ENCODE measurements at regions not wholly inside any gene's neighbourhood (a gene's known extent, or its start where the extent isn't known, plus 50 kb on each side); places are given as distances from the start of the nearest gene placed in this dataset.

- TF ChIP-seq NR1H2 (CRISPR knock-in tag; IDR thresholded peaks at IDR 0.05), result no peak
Observed at GRCh38 chr14:94885481-94886155, 115.7 kb upstream of the GSC start (continued).

GRCh38 chr14:94884616-94885230 is 114.8 kb upstream of the GSC start:
- Mint-ChIP-seq H3K9me3 (peaks cover 5% of the 10 kb centered on the region), H3K4me3 (no peak overlapping the region), H3K27me3 (ENCODE audit: low read depth) (no peaks in the 10 kb centered on the region), H3K4me1 (no peaks in the 10 kb centered on the region), H3K27ac (no peak overlapping the region), H3K36me3 (no peaks in the 10 kb centered on the region)
- POLR2A ChIA-PET, result no interaction called here
- no peak for TF ChIP-seq ESRRA (CRISPR knock-in tag; IDR thresholded peaks at IDR 0.05; ENCODE audit: borderline replicate concordance)
- TF ChIP-seq NFE2L1 (CRISPR knock-in tag; IDR thresholded peaks at IDR 0.05), result no peak
- no peak for TF ChIP-seq TCF7 (CRISPR knock-in tag; IDR thresholded peaks at IDR 0.05; ENCODE audit: low read depth)
- ATAC-seq (no peak), DNase-seq (ENCODE audit: low spot score) (no peak)
- CTCF ChIA-PET, result no interaction called here

- H3K27me3 Mint-ChIP-seq (ENCODE audit: low read depth), result no peaks in the 10 kb centered on the region
- CTCF ChIA-PET, result no interaction called here
- no peaks in the 10 kb centered on the region for H3K36me3 Mint-ChIP-seq
- H3K9me3 Mint-ChIP-seq, result peaks cover 5% of the 10 kb centered on the region
- TF ChIP-seq, protein P1, sequence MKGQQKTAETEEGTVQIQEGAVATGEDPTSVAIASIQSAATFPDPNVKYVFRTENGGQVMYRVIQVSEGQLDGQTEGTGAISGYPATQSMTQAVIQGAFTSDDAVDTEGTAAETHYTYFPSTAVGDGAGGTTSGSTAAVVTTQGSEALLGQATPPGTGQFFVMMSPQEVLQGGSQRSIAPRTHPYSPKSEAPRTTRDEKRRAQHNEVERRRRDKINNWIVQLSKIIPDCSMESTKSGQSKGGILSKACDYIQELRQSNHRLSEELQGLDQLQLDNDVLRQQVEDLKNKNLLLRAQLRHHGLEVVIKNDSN (CRISPR knock-in tag; IDR thresholded peaks at IDR 0.05), result no peak
- TF ChIP-seq NR2C2 (CRISPR knock-in tag; IDR thresholded peaks at IDR 0.05) (no peak), JUN (CRISPR knock-in tag; IDR thresholded peaks at IDR 0.05) (no peak), ZNF396 (CRISPR knock-in tag; IDR thresholded peaks at IDR 0.05; ENCODE audit: borderline replicate concordance) (no peak), FOXP1 (CRISPR knock-in tag; IDR thresholded peaks at IDR 0.05; ENCODE audit: borderline replicate concordance) (no peak), E2F4 (CRISPR knock-in tag; IDR thresholded peaks at IDR 0.05; ENCODE audit: borderline replicate concordance, low read depth) (no peak), HMGA2 (CRISPR knock-in tag; IDR thresholded peaks at IDR 0.05) (no peak)
- TF ChIP-seq, protein P2, sequence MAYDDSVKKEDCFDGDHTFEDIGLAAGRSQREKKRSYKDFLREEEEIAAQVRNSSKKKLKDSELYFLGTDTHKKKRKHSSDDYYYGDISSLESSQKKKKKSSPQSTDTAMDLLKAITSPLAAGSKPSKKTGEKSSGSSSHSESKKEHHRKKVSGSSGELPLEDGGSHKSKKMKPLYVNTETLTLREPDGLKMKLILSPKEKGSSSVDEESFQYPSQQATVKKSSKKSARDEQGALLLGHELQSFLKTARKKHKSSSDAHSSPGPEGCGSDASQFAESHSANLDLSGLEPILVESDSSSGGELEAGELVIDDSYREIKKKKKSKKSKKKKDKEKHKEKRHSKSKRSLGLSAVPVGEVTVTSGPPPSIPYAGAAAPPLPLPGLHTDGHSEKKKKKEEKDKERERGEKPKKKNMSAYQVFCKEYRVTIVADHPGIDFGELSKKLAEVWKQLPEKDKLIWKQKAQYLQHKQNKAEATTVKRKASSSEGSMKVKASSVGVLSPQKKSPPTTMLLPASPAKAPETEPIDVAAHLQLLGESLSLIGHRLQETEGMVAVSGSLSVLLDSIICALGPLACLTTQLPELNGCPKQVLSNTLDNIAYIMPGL (CRISPR knock-in tag; IDR thresholded peaks at IDR 0.05), result no peak
- H3K4me3 Mint-ChIP-seq, result no peak overlapping the region
- POLR2A ChIA-PET, result no interaction called here
- no peak for DNase-seq (ENCODE audit: low spot score)
- no peaks in the 10 kb centered on the region for H3K4me1 Mint-ChIP-seq
- no peak for ATAC-seq
- no peak overlapping the region for H3K27ac Mint-ChIP-seq
Observed at GRCh38 chr14:94882401-94882800, 112.5 kb upstream of the GSC start.

- Mint-ChIP-seq H3K36me3 (no peaks in the 10 kb centered on the region), H3K27ac (no peak overlapping the region), H3K27me3 (ENCODE audit: low read depth) (no peaks in the 10 kb centered on the region), H3K9me3 (peaks cover 5% of the 10 kb centered on the region), H3K4me1 (no peaks in the 10 kb centered on the region), H3K4me3 (no peak overlapping the region)
- DNase-seq (ENCODE audit: low spot score) (no peak), ATAC-seq (no peak)
- TF ChIP-seq TP53 (CRISPR knock-in tag; IDR thresholded peaks at IDR 0.05) (no peak), NFE2L1 (CRISPR knock-in tag; IDR thresholded peaks at IDR 0.05) (no peak), ZNF138 (CRISPR knock-in tag; conservative IDR thresholded peaks at IDR 0.05) (no peak), CREM (CRISPR knock-in tag; IDR thresholded peaks at IDR 0.05) (no peak), ZNF121 (CRISPR knock-in tag; IDR thresholded peaks at IDR 0.05) (no peak), GTF2I (CRISPR knock-in tag; conservative IDR thresholded peaks at IDR 0.05) (no peak), GABPB1 (CRISPR knock-in tag; IDR thresholded peaks at IDR 0.05) (no peak)
- TF ChIP-seq, protein P3, sequence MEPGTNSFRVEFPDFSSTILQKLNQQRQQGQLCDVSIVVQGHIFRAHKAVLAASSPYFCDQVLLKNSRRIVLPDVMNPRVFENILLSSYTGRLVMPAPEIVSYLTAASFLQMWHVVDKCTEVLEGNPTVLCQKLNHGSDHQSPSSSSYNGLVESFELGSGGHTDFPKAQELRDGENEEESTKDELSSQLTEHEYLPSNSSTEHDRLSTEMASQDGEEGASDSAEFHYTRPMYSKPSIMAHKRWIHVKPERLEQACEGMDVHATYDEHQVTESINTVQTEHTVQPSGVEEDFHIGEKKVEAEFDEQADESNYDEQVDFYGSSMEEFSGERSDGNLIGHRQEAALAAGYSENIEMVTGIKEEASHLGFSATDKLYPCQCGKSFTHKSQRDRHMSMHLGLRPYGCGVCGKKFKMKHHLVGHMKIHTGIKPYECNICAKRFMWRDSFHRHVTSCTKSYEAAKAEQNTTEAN (CRISPR knock-in tag; IDR thresholded peaks at IDR 0.05), result no peak
- TF ChIP-seq, protein P4, sequence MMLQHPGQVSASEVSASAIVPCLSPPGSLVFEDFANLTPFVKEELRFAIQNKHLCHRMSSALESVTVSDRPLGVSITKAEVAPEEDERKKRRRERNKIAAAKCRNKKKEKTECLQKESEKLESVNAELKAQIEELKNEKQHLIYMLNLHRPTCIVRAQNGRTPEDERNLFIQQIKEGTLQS (CRISPR knock-in tag; conservative IDR thresholded peaks at IDR 0.05), result no peak
- TF ChIP-seq, protein P5, sequence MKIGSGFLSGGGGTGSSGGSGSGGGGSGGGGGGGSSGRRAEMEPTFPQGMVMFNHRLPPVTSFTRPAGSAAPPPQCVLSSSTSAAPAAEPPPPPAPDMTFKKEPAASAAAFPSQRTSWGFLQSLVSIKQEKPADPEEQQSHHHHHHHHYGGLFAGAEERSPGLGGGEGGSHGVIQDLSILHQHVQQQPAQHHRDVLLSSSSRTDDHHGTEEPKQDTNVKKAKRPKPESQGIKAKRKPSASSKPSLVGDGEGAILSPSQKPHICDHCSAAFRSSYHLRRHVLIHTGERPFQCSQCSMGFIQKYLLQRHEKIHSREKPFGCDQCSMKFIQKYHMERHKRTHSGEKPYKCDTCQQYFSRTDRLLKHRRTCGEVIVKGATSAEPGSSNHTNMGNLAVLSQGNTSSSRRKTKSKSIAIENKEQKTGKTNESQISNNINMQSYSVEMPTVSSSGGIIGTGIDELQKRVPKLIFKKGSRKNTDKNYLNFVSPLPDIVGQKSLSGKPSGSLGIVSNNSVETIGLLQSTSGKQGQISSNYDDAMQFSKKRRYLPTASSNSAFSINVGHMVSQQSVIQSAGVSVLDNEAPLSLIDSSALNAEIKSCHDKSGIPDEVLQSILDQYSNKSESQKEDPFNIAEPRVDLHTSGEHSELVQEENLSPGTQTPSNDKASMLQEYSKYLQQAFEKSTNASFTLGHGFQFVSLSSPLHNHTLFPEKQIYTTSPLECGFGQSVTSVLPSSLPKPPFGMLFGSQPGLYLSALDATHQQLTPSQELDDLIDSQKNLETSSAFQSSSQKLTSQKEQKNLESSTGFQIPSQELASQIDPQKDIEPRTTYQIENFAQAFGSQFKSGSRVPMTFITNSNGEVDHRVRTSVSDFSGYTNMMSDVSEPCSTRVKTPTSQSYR (CRISPR knock-in tag; IDR thresholded peaks at IDR 0.05), result no peak
- TF ChIP-seq, protein P1 (CRISPR knock-in tag; IDR thresholded peaks at IDR 0.05), result no peak
- ChIA-PET POLR2A (no interaction called here), CTCF (interaction anchor here (1.6 kb wide), 1 partner anchor 534 kb away, joined by 4 read pairs; no protein-coding TSS in a partner anchor)
Observed at GRCh38 chr14:94880876-94881275, 111.0 kb upstream of the GSC start.

Data from WTC11 (cell line).